SK-N-DZ (cell line): ENCODE measurements at regions not wholly inside any gene's neighbourhood (a gene's known extent, or its start where the extent isn't known, plus 50 kb on each side); places are given as distances from the start of the nearest gene placed in this dataset.
"Not testable (repeated sequence)": the region's sequence is repeated elsewhere in the genome, so short reads cannot be mapped to it uniquely, and the experiment has no call there.

Experiments used
- DNase-seq: peaks from one replicate; pipeline ENCODE4 v3.0.0-alpha.2; 2015; ENCODE audit warnings: low spot score
- small RNA-seq, 2 experiments: library from RNA; depleted of rRNA; stranded (forward); fragments of <200 nt; gene quantifications; one replicate each; pipeline ENCODE3, GENCODE V24; 2014

GRCh38 chr17:18546514-18547398, 70.2 kb downstream of the LGALS9C start:
- not testable (repeated sequence) for DNase-seq

GRCh38 chr17:18557086-18557485, 80.5 kb downstream of the LGALS9C start:
- not testable (repeated sequence) for DNase-seq

GRCh38 chr17:18563381-18564098, 80.7 kb downstream of the TBC1D28 start:
- not testable (repeated sequence) for DNase-seq

GRCh38 chr17:18564099-18564448, 80.1 kb downstream of the TBC1D28 start:
- peak; percentile 43 for DNase-seq

- DNase-seq = not testable (repeated sequence)
Observed at GRCh38 chr17:18568108-18568995, 75.8 kb downstream of the TBC1D28 start.

- peak; percentile 5 for DNase-seq
Observed at GRCh38 chr17:18569489-18569913, 74.7 kb downstream of the TBC1D28 start.

GRCh38 chr17:18572536-18572935, 71.7 kb downstream of the TBC1D28 start:
- DNase-seq = not testable (repeated sequence)

- not testable (repeated sequence) for DNase-seq
Observed at GRCh38 chr17:18574137-18574536, 70.1 kb downstream of the TBC1D28 start.

Small RNA genes in the stretch of these regions (small RNA-seq; reads per million reads assigned to genes)
- gene AC107983.1 = 0 reads per million in 2 experiments
